Keratinocyte (primary cell): ENCODE measurements at regions not wholly inside any gene's neighbourhood (a gene's known extent, or its start where the extent isn't known, plus 50 kb on each side); places are given as distances from the start of the nearest gene placed in this dataset.

Experiments used
- DNase-seq: peaks from one replicate; pipeline ENCODE4 v3.0.0-alpha.2; 2011; ENCODE audit warnings: low read depth, missing footprints, low spot score
- FAIRE-seq: peaks from 2 replicates; lab custom pipeline; 2011; peaks lifted over from hg19 to GRCh38; lab: Jason Lieb, UNC
- H2AFZ ChIP-seq: 2 replicates; pipeline ENCODE4 v1.6.0; 2012; ENCODE audit warnings: low read length, control low read depth, inconsistent platforms; ENCODE audit not compliant: control insufficient read depth
- H3K27ac ChIP-seq: 2 replicates; pipeline ENCODE4 v1.5.1; 2011; ENCODE audit warnings: low read length; ENCODE audit not compliant: control insufficient read depth, insufficient read depth
- H3K27me3 ChIP-seq: 3 replicates; pipeline ENCODE4 v1.6.0; 2011; ENCODE audit warnings: low read length; ENCODE audit not compliant: control insufficient read depth, insufficient read depth; ENCODE audit errors: extremely low read depth
- H3K36me3 ChIP-seq, 2 experiments: 2 replicates in 1 of 2; 3 replicates in 1 of 2; pipeline ENCODE4 v1.5.1; 2011; ENCODE audit warnings: low read length in 2 of 2, mild to moderate bottlenecking in 1 of 2; ENCODE audit not compliant: control insufficient read depth in 2 of 2, insufficient read depth in 2 of 2; ENCODE audit errors: extremely low read depth in 1 of 2
- H3K4me1 ChIP-seq: 3 replicates; pipeline ENCODE4 v1.5.1; 2011; ENCODE audit warnings: low read length; ENCODE audit not compliant: control insufficient read depth, insufficient read depth; ENCODE audit errors: extremely low read depth
- H3K4me2 ChIP-seq: 3 replicates; pipeline ENCODE4 v1.6.0; 2011; ENCODE audit warnings: low read depth, low read length; ENCODE audit not compliant: control insufficient read depth, insufficient read depth; ENCODE audit errors: extremely low read depth
- H3K4me3 ChIP-seq, 3 experiments: fragments of 200-600 bp in 1 of 3; sonication (generic) in 1 of 3; 2 replicates in 2 of 3; 3 replicates in 1 of 3; pipeline ENCODE4 v1.5.1; 2011 to 2016; ENCODE audit warnings: low read length in 3 of 3, mild to moderate bottlenecking in 3 of 3, control low read depth in 2 of 3, inconsistent platforms in 1 of 3, low read depth in 1 of 3, mixed read lengths in 1 of 3, mixed run types in 1 of 3, moderate library complexity in 1 of 3; ENCODE audit not compliant: control insufficient read depth in 2 of 3, insufficient read depth in 2 of 3; ENCODE audit errors: extremely low read depth in 1 of 3
- H3K79me2 ChIP-seq: 2 replicates; pipeline ENCODE4 v1.6.0; 2012; ENCODE audit warnings: low read length; ENCODE audit not compliant: control insufficient read depth, insufficient read depth
- H3K9ac ChIP-seq: 3 replicates; pipeline ENCODE4 v1.6.0; 2011; ENCODE audit warnings: low read length; ENCODE audit not compliant: control insufficient read depth, insufficient read depth; ENCODE audit errors: extremely low read depth
- H3K9me1 ChIP-seq: 3 replicates; pipeline ENCODE4 v1.6.0; 2011; ENCODE audit warnings: low read length; ENCODE audit not compliant: control insufficient read depth, insufficient read depth; ENCODE audit errors: extremely low read depth
- H3K9me3 ChIP-seq: 2 replicates; pipeline ENCODE4 v1.5.1; 2012; ENCODE audit warnings: low read depth, low read length; ENCODE audit not compliant: control insufficient read depth
- H4K20me1 ChIP-seq: 3 replicates; pipeline ENCODE4 v1.6.0; 2011; ENCODE audit warnings: low read length; ENCODE audit not compliant: control insufficient read depth, insufficient read depth; ENCODE audit errors: extremely low read depth
- CTCF ChIP-seq, 3 experiments: IDR thresholded peaks in 1 of 3; conservative IDR thresholded peaks in 1 of 3; optimal IDR thresholded peaks in 1 of 3; 2 replicates in 2 of 3; 3 replicates in 1 of 3; pipeline versions ENCODE3 to v1.5.1; 2011; ENCODE audit warnings: low read length in 3 of 3, mild to moderate bottlenecking in 3 of 3, moderate library complexity in 2 of 3, control low read depth in 1 of 3, inconsistent platforms in 1 of 3; ENCODE audit not compliant: insufficient read depth in 2 of 3; ENCODE audit errors: extremely low read depth in 1 of 3
- EZH2 ChIP-seq: IDR thresholded peaks from one replicate; pipeline ENCODE4 v1.6.1; 2012; ENCODE audit warnings: inconsistent platforms, mild to moderate bottlenecking, low read length, moderate library complexity
- dilution Hi-C: fragments of 300-500 bp; cut with MboI; formaldehyde crosslinking; loops from one replicate; pipeline ENCODE4 v1.7.0; 2020; ENCODE audit warnings: low sequenced_read_pairs; ENCODE audit not compliant: extremely low pct_ligation_motif_present

DNA sequence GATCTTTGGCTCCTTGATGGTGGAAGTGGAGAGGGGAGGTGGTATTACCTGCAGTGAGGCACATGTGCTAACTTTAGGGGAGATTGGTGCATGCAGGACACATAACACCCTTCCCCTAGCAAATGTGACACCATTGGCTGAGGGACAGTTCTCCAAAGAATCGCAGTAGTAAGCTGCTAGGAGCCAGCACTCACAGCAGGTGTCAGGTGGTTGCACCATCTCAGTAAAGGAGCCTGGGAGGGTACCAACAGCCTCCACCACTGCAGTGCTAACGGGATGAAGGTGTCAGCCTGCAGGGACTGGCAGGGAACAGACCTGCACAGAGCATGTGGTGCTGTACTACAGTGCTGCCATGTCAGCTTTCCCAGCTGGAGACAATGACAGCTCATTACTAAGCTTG is 127.3 kb upstream of the PIEZO2 start:
- H3K79me2 ChIP-seq, result no peaks in the 10 kb centered on the region
- H4K20me1 ChIP-seq, result no peaks in the 10 kb centered on the region
- H3K27me3 ChIP-seq, result no peaks in the 10 kb centered on the region
- no peak overlapping the region for H3K9ac ChIP-seq
- no peak overlapping the region for H2AFZ ChIP-seq
- dilution Hi-C loops, result no loop called here
- no peaks in the 10 kb centered on the region for H3K9me1 ChIP-seq
- no peaks in the 10 kb centered on the region for H3K9me3 ChIP-seq
- DNase-seq (no peak), FAIRE-seq (no peak)
- H3K36me3 ChIP-seq, result no peaks in the 10 kb centered on the region
- no peak overlapping the region for H3K4me2 ChIP-seq
- H3K27ac ChIP-seq, result no peak overlapping the region
- no peak overlapping the region for H3K4me3 ChIP-seq
- no peaks in the 10 kb centered on the region for H3K4me1 ChIP-seq
- TF ChIP-seq EZH2 (no peak), CTCF (optimal IDR thresholded peaks at IDR 0.05 in 1 of 3, IDR thresholded peaks at IDR 0.05 in 1 of 3, conservative IDR thresholded peaks at IDR 0.05 in 1 of 3; ENCODE audit: extremely low read depth in 1 of 3, insufficient read depth in 2 of 3, low read length in 3 of 3) (no peak)

DNA sequence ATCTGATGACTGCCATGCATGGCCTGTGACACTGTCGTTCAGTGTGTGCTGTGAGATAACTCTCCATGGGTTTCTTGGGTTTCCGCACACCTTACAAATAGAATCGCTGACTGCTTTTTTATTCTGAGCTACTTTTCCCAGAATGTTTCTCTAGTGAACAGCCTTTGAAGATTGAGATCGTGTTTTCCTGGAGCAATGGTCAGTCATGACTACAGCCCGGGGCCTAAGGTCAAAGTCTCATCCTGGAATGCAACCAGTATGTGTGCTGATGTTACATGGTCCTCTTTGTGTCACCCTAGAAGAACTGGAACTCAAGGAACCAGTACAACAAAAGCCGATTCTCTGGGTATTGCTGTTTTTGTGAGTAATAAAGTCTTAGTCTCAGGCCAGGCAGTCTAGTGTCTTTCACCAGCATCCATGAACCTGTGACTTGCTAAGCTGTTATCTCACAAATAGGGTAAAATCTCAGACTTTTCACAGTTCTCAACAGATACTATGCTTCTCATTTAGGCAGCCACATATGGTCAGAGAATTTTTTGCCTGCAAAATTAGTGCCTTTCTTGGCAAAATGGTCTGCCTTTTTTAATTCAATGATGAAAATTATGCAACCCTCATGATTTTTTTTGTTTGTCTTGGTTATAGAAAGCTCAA is 124.9 kb upstream of the PIEZO2 start:
- Histone ChIP-seq H2AFZ (no peak overlapping the region), H3K4me3 (no peak overlapping the region), H3K79me2 (no peaks in the 10 kb centered on the region), H3K27ac (no peak overlapping the region), H3K9me3 (no peaks in the 10 kb centered on the region), H3K4me2 (no peak overlapping the region), H3K4me1 (no peaks in the 10 kb centered on the region), H3K36me3 (no peaks in the 10 kb centered on the region), H3K9ac (no peak overlapping the region), H3K27me3 (no peaks in the 10 kb centered on the region), H4K20me1 (no peaks in the 10 kb centered on the region), H3K9me1 (no peaks in the 10 kb centered on the region)
- FAIRE-seq (no peak), DNase-seq (no peak)
- dilution Hi-C loops, result no loop called here
- TF ChIP-seq CTCF (optimal IDR thresholded peaks at IDR 0.05 in 1 of 3, IDR thresholded peaks at IDR 0.05 in 1 of 3, conservative IDR thresholded peaks at IDR 0.05 in 1 of 3; ENCODE audit: extremely low read depth in 1 of 3, insufficient read depth in 2 of 3, low read length in 3 of 3), result no peak
- TF ChIP-seq EZH2, result no peak
